Activated CD4-positive, CD25-positive, alpha-beta regulatory T cell treated with anti-CD3 and anti-CD28 coated beads, Interleukin-2, amount 50 U/mL, for 16 hours (primary cell): ENCODE measurements at regions not wholly inside any gene's neighbourhood (a gene's known extent, or its start where the extent isn't known, plus 50 kb on each side); places are given as distances from the start of the nearest gene placed in this dataset.

Source experiments
- DNase-seq: peaks from one replicate; pipeline ENCODE4 v3.0.0-alpha.2; 2020; ENCODE audit warnings: low read depth, low spot score

- no peak for DNase-seq
These were observed 305.0 kb upstream of the IRX4 start for GRCh38 chr5:2187687-2188086.

- no peak for DNase-seq
These were observed 304.4 kb upstream of the IRX4 start for GRCh38 chr5:2187156-2187555.

- DNase-seq = no peak
These were observed 303.8 kb upstream of the IRX4 start for GRCh38 chr5:2186472-2187015.

GRCh38 chr5:2185646-2186471 is 303.1 kb upstream of the IRX4 start:
- DNase-seq = no peak

DNA sequence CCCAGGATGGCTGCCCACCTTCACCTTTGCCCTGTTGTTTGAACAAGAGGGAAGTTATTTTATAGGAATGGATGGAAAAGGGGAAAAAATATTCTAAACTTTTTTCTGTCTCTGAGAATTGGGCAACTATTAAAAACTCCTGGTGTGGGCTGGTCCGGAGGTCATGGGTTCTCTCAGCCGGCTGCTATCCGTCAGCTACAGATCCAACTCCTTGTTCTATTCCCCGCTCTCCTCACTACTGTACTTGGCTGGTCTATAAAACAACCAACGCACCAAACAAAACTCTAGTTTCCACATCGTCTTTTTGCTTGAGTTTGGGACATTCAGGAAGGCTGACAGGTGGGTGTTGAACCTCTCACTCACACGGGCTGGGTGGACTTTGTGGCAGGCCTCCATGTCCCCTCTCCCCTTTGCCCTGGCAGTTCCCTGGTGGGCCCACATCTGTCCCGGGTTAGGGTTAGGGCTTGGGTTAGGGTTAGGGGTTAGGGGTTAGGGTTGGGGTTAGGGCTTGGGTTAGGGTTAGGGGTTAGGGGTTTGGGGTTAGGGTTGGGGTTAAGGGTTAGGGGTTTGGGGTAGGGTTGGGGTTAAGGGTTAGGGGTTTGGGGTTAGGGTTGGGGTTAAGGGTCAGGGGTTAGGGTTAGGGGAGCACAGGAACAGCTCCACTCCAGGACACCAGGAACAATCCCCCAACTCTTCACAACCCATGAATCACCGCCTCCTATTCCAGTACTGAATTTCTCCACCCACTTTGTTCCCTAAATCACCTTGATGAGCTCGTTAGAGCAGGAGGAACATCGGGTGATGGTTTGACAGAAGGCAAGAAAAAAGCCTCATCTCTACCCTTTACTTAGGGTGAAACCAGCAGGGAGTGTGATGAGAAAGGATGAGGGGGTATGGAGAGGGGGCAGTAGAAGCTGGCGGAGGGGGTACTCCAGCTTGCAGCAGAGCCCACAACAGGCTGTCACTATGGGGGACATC is 302.1 kb upstream of the IRX4 start:
- no peak for DNase-seq

GRCh38 chr5:2184026-2184366 is 301.3 kb upstream of the IRX4 start:
- no peak for DNase-seq

DNA sequence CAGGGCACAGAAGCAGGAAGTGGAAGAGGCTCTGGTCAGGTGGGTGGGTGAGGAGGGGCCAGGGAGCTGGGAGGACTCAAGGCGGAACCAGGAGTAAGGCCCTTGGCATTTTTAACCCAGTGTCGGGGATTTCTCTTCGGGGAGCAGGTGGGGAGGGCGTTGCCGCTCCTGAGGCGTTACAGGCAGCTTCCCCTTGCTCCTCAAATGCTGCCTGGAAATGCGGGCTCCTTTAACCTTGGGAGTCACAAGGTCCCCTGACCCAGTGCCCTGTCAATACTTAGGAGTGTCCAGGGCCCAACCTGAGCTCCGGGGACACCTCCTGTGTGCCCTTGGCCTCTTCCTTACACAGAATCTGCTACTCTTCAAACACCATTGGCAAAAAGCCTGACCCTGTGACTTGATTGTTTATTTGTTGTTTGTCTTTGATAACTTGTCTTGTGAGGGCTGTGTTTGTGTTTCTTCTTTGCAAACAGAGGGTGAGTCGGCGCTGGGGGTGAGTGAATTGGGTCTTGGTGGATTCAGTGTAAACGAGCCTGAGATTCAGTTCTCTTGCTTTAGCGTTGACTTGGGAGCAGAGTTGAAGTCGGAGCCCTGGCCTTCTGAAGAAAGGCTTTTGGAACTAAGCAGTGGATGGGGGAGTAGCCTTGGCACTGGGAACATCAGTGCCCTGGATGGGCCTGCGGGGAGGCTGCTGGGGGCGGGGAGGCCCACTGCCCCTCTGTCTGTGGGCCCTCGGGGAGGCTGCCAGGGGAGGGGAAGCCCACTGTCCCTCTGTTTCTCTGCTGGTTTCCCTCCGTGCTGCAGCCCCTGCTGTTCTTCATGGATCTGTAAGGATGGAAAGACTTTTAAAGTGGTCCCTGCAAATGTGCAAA is 300.7 kb upstream of the IRX4 start:
- DNase-seq = no peak

- DNase-seq = no peak
These were observed 299.3 kb upstream of the IRX4 start for GRCh38 chr5:2182020-2182419.

GRCh38 chr5:2181557-2181956 is 298.8 kb upstream of the IRX4 start:
- DNase-seq = no peak

DNA sequence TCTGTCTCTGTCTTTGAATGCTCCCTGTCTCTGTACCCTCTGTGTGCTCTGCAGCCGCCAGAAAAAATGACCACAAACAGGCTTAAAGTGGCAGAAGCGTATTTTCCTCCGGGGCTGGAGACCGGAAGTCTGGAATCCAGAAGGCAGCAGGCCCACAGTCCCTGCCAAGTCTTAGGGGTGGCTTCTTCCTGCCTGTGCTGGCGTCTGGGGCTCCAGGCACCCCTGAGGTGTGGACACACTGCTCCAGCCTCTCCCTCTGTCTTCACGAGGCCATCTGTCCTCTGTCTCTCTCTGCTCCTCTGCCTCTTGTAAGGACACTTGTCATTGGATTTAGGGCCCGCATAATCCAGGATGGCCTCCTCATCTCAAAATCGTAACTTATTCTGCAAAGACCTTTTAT is 298.4 kb upstream of the IRX4 start:
- DNase-seq = no peak

GRCh38 chr5:2180456-2180855 is 297.7 kb upstream of the IRX4 start:
- no peak for DNase-seq

DNA sequence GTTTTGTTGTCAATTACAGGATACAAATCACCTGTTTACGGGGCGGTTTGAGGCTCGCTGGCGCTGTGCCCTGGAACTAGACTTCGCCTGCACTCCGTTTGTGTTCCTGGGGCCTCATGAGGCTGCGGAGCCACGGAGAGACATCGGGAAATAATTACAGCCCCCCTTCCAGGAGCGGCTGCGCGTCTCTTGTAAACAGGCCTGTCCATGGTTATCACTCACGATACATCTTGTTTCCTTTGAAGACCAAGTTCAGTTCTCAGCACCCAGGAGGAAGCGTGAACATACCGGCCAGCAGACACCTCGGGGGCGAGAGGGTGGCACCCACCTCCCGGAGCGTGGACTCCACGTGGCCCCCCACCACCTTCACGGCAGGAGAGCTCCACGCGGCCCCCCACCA is 297.1 kb upstream of the IRX4 start:
- no peak for DNase-seq

- no peak for DNase-seq
These were observed 295.8 kb upstream of the IRX4 start for GRCh38 chr5:2178528-2178927.

DNA sequence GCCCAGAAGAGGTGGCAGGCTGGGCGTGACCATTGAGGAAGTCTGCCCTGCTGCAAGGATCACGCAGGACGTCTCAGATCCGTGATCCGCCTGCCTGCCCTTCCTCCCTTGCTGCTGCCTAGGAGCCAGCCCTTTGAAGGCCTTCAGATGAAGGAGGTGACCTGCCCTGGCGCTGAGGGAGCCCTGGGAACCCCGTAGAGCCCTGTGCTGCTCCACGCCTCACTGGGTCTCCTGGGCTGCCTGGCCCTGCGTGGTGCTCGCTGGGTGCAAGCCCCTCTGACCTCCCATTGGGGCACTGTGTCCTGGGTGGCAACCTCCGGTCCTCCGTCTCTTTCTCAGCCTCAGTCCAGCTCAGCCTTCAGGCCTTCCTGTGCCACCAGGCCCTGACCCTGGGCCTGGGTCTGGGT is 295.3 kb upstream of the IRX4 start:
- no peak for DNase-seq

DNA sequence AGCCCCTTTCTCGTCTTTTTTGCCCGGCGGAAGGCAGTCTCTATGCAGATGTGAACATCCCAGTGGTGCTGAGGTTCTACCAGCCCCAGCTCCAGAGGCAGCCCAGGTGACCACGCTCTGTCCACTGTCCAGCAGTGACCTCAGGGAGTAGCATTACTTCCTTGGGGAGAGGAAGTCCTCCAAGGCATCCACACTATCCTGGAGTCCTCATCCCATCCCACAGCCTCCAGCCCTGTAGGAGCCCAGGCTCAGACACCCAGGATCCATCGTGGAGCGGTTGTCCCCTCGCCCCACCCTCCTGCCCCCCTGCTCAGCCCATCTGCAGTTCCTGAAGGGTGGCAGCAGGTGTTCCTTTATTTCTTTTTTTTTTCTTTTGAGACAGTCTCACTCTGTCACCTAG is 294.5 kb upstream of the IRX4 start:
- DNase-seq = no peak

DNA sequence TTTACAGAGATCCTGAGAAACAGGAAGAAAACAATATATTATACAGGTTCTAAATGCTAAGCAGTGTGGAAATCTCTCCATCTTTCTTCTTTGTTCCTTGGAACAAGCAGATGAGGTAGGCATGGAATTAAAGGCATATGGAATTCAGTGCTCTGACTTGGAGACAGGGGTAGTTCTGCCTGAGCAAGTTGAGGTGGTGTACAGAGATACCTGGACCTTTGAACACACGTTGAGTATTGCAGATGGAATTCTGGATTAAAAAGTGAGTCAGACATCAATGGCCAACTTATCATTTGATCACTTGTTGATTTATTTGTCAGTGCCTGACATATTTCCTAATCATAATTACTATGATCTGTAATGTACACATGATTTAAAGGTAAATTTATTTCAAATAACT is 293.9 kb upstream of the IRX4 start:
- no peak for DNase-seq

GRCh38 chr5:2175842-2176404 is 293.2 kb upstream of the IRX4 start:
- no peak for DNase-seq

- no peak for DNase-seq
These were observed 292.3 kb upstream of the IRX4 start for GRCh38 chr5:2175041-2175440.

DNA sequence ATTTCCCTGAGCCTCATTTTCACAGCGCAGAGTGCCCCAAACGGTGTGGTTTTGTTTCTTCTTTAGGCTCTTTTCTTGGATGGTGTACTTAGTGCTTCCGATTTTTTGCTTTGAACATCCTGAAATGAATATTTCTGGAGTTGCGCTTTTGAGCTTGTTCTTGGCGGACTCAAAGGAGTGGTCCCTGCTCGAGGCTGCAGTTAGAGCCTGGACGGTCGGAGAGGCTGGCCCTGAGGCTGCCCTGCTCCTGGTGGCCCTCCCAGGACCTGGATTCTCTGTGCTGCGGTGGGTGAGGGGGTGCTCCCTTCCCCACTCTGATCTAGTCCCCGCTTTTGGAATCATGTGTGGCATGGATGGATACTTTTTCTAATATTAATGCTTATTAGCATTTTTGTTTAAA is 291.8 kb upstream of the IRX4 start:
- no peak for DNase-seq

GRCh38 chr5:2173151-2173834 is 290.6 kb upstream of the IRX4 start:
- no peak for DNase-seq

GRCh38 chr5:2172471-2172870 is 289.7 kb upstream of the IRX4 start:
- DNase-seq = no peak
